CD4-positive, alpha-beta T cell (primary cell): ENCODE measurements at regions not wholly inside any gene's neighbourhood (a gene's known extent, or its start where the extent isn't known, plus 50 kb on each side); places are given as distances from the start of the nearest gene placed in this dataset.

ENCODE experiments used
- ATAC-seq: fragments of 200-7000 bp; cut with Tn5 transposase; one replicate; pipeline ENCODE4 v1.10.0; 2022; ENCODE audit warnings: mild to moderate bottlenecking; ENCODE audit not compliant: poor library complexity
- CTCF ChIA-PET: fragments of 350-600 bp; sonication (Branson Sonifier 250); formaldehyde crosslinking; loops from one replicate; lab custom pipeline; 2021; ENCODE audit warnings: antibody characterized with exemption, inconsistent platforms; lab: Charles Lee
- POLR2A ChIA-PET: fragments of 350-600 bp; sonication (Branson Sonifier 250); formaldehyde crosslinking; loops from one replicate; lab custom pipeline; 2021; ENCODE audit warnings: antibody characterized with exemption, inconsistent platforms; lab: Charles Lee
- DNase-seq, 14 experiments: peaks; one replicate each; pipeline ENCODE4 v3.0.0-alpha.2; 2013 to 2020; ENCODE audit warnings: mixed read lengths in 2 of 14
- H3K27ac ChIP-seq, 2 donors: one replicate each; pipeline versions ENCODE4 v1.5.1 to v1.7.0; 2013; ENCODE audit warnings: low read length in 2 of 2, low read depth in 1 of 2, mild to moderate bottlenecking in 1 of 2
- H3K27me3 ChIP-seq, 2 experiments: 1 replicate in 1 of 2; 2 replicates in 1 of 2; pipeline versions ENCODE4 v1.6.1 to v1.7.0; 2013; ENCODE audit warnings: low read length in 2 of 2, control low read depth in 1 of 2, mild to moderate bottlenecking in 1 of 2, moderate library complexity in 1 of 2; ENCODE audit not compliant: insufficient read depth in 2 of 2, control insufficient read depth in 1 of 2
- H3K36me3 ChIP-seq: one replicate; pipeline ENCODE4 v1.6.1; 2013; ENCODE audit warnings: low read length, control low read depth; ENCODE audit not compliant: insufficient read depth
- H3K4me1 ChIP-seq: one replicate; pipeline ENCODE4 v1.6.1; 2013; ENCODE audit warnings: low read length, control low read depth; ENCODE audit not compliant: insufficient read depth
- H3K4me3 ChIP-seq: one replicate; pipeline ENCODE4 v1.5.1; 2013; ENCODE audit warnings: mild to moderate bottlenecking, low read length, moderate library complexity
- H3K9me3 ChIP-seq, 2 experiments: 1 replicate in 1 of 2; 2 replicates in 1 of 2; pipeline versions ENCODE4 v1.6.1 to v1.7.0; 2013; ENCODE audit warnings: low read length in 2 of 2, mild to moderate bottlenecking in 2 of 2, control low read depth in 1 of 2, moderate library complexity in 1 of 2; ENCODE audit not compliant: control insufficient read depth in 1 of 2, insufficient read depth in 1 of 2
- H3K27ac Mint-ChIP-seq: one replicate; pipeline ENCODE4 v1.8.0; 2020; ENCODE audit warnings: mixed read lengths
- H3K27me3 Mint-ChIP-seq: one replicate; pipeline ENCODE4 v1.8.0; 2021; ENCODE audit warnings: mixed read lengths
- H3K36me3 Mint-ChIP-seq: one replicate; pipeline ENCODE4 v1.8.0; 2021; ENCODE audit warnings: low read depth, mixed read lengths
- H3K4me1 Mint-ChIP-seq: one replicate; pipeline ENCODE4 v1.8.0; 2021; ENCODE audit warnings: low read depth, mixed read lengths
- H3K4me3 Mint-ChIP-seq: one replicate; pipeline ENCODE4 v1.8.0; 2020; ENCODE audit warnings: mild to moderate bottlenecking, mixed read lengths
- H3K9me3 Mint-ChIP-seq: one replicate; pipeline ENCODE4 v1.8.0; 2020; ENCODE audit warnings: mixed read lengths
- CTCF ChIP-seq: fragments of 200-600 bp; IDR thresholded peaks from one replicate; pipeline ENCODE4 v1.8.0; 2022; ENCODE audit warnings: antibody characterized with exemption, mild to moderate bottlenecking
- intact Hi-C, 2 experiments: fragments of 100-400 bp; cut with DNase I in 1 of 2; cut with micrococcal nuclease in 1 of 2; formaldehyde crosslinking; loops; one replicate each; pipeline versions ENCODE4 v1.15.1 to v1.9.0; 2023 to 2025; cut with DNase I, micrococcal nuclease

GRCh38 chrX:66882101-66882500 is 243.2 kb upstream of the EDA2R start:
- intact Hi-C loops, result no loop called here
- no peaks in the 10 kb centered on the region for H3K27me3 ChIP-seq
- Mint-ChIP-seq H3K27ac (no peak overlapping the region), H3K36me3 (no peaks in the 10 kb centered on the region), H3K4me3 (no peak overlapping the region), H3K9me3 (no peaks in the 10 kb centered on the region), H3K27me3 (no peaks in the 10 kb centered on the region), H3K4me1 (no peaks in the 10 kb centered on the region)
- no peaks in the 10 kb centered on the region for H3K9me3 ChIP-seq
- POLR2A ChIA-PET, result no interaction called here
- H3K4me3 ChIP-seq, result no peak overlapping the region
- TF ChIP-seq CTCF, result no peak
- H3K36me3 ChIP-seq, result no peaks in the 10 kb centered on the region
- DNase-seq (no peak), ATAC-seq (no peak)
- H3K4me1 ChIP-seq, result no peaks in the 10 kb centered on the region
- CTCF ChIA-PET, result no interaction called here
- H3K27ac ChIP-seq, result no peak overlapping the region

GRCh38 chrX:66876776-66877175 is 237.9 kb upstream of the EDA2R start:
- no peaks in the 10 kb centered on the region for H3K9me3 ChIP-seq
- Mint-ChIP-seq H3K36me3 (no peaks in the 10 kb centered on the region), H3K27ac (no peak overlapping the region), H3K27me3 (no peaks in the 10 kb centered on the region), H3K4me3 (no peak overlapping the region), H3K9me3 (no peaks in the 10 kb centered on the region), H3K4me1 (no peaks in the 10 kb centered on the region)
- POLR2A ChIA-PET, result no interaction called here
- no peaks in the 10 kb centered on the region for H3K27me3 ChIP-seq
- H3K4me3 ChIP-seq, result no peak overlapping the region
- H3K36me3 ChIP-seq, result no peaks in the 10 kb centered on the region
- H3K27ac ChIP-seq, result no peak overlapping the region
- no peaks in the 10 kb centered on the region for H3K4me1 ChIP-seq
- intact Hi-C loops, result no loop called here
- CTCF ChIA-PET, result no interaction called here
- no peak for TF ChIP-seq CTCF
- ATAC-seq, result no peak
- DNase-seq, result no peak

- no peaks in the 10 kb centered on the region for H3K9me3 Mint-ChIP-seq
Measured at GRCh38 chrX:66872771-66873170, 233.9 kb upstream of the EDA2R start.

More at GRCh38 chrX:66872771-66873170, 233.9 kb upstream of the EDA2R start:
- H3K36me3 Mint-ChIP-seq, result no peaks in the 10 kb centered on the region
- Histone ChIP-seq H3K27me3 (no peaks in the 10 kb centered on the region), H3K9me3 (no peaks in the 10 kb centered on the region), H3K36me3 (no peaks in the 10 kb centered on the region), H3K4me3 (no peak overlapping the region), H3K4me1 (no peaks in the 10 kb centered on the region), H3K27ac (no peak overlapping the region)
- no peaks in the 10 kb centered on the region for H3K27me3 Mint-ChIP-seq
- H3K4me3 Mint-ChIP-seq, result no peak overlapping the region
- ATAC-seq (no peak), DNase-seq (no peak)
- ChIA-PET POLR2A (no interaction called here), CTCF (no interaction called here)
- H3K27ac Mint-ChIP-seq, result no peak overlapping the region
- no peak for TF ChIP-seq CTCF
- H3K4me1 Mint-ChIP-seq, result no peaks in the 10 kb centered on the region
- intact Hi-C loops, result no loop called here
